Skeletal muscle cell (primary cell): ENCODE measurements at regions not wholly inside any gene's neighbourhood (a gene's known extent, or its start where the extent isn't known, plus 50 kb on each side); places are given as distances from the start of the nearest gene placed in this dataset.

Experiments
- DNase-seq: peaks from one replicate; pipeline ENCODE4 v3.0.0-alpha.2; 2010; ENCODE audit warnings: low read depth
- H3K4me3 ChIP-seq: 2 replicates; pipeline ENCODE4 v1.5.1; 2011; ENCODE audit warnings: low read depth, mild to moderate bottlenecking, control low read depth, low read length, moderate library complexity

DNA sequence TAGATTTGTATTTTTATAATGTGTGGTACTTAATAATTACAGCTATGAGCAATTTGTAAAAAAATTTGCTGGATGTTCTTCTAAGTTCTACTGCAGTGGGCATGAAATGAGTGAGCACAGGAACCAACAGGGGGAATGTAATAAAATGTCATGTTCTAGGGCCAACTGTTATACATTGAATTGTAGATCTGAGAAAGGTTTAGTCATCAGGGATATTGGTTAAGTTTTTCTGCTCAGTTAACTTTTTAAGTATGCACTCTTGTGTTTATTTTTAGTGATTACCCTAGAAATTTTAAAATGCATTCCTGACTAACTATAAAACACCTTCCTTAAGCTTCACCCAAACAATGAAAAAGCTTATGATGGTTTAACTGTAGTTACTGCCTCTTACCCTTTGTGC lies 101.8 kb downstream of the CAND1 start:
- no peak overlapping the region for H3K4me3 ChIP-seq
- DNase-seq = no peak

DNA sequence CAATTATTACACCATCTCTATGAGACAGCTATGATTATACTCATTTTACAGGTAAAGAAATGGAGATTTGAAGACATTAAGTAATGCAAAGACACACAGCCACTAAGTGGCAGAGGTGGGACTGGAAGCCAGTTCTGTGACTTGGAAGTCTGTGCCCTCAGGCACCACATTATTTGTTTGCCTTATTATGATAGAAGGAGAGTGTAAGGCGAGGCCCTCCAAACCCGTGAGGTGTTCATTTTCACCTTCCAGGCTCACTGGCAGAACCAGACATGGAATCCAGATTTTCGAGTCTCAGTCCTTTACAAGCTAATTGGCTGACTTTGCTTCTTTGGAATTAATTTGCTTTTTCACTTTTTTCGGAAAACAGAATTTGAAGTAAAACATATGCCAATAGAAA lies 107.9 kb downstream of the CAND1 start:
- DNase-seq = no peak
- H3K4me3 ChIP-seq = no peak overlapping the region

DNA sequence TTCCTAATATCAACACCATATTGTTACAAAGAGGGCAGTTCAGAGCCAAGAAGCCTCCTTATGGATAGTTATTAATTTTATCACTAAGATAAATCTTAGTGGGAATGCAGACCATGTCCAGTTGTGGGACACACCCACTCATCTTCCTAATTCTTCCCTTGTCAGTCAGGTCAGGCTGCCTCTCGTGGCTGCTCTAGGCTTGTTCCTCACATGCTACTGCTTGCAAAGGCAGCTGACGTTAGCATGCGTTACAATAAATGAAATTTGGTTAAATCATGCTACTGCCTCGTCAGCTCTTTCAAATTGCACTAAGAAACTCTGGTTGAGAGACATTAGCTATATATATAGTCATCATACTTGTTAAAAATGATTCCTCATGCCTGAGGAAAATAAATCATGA lies 108.4 kb downstream of the CAND1 start:
- H3K4me3 ChIP-seq = no peak overlapping the region
- no peak for DNase-seq

DNA sequence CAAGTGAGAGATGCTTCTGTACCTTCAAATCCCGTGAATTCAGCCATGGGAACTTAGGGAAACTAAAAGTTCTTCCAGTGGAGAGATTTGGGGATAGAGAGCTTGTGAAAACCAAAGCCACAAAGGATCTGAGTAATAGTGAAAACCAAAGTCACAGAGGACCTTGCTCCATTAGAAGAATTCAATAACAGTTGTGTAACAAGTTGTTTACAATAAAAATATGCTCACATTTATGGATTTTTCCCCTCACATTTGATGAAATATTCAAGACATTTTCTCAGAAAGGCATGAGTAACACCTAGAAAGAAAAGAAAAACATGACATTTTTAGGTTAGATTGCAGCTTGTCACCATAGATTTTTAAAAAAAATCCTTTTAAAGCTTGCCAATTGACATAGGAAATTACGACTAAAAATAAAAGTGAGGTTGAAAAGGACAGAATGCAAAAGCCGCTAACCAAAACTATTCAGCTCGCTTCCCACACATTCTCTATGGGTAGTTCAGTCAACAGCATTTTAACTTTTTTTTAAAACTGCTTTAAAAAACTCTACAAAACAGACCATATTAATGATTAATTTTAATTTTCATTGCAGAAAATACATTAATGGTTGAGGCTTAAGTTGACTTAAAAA lies 113.2 kb downstream of the CAND1 start:
- DNase-seq = no peak
- H3K4me3 ChIP-seq = no peak overlapping the region

DNA sequence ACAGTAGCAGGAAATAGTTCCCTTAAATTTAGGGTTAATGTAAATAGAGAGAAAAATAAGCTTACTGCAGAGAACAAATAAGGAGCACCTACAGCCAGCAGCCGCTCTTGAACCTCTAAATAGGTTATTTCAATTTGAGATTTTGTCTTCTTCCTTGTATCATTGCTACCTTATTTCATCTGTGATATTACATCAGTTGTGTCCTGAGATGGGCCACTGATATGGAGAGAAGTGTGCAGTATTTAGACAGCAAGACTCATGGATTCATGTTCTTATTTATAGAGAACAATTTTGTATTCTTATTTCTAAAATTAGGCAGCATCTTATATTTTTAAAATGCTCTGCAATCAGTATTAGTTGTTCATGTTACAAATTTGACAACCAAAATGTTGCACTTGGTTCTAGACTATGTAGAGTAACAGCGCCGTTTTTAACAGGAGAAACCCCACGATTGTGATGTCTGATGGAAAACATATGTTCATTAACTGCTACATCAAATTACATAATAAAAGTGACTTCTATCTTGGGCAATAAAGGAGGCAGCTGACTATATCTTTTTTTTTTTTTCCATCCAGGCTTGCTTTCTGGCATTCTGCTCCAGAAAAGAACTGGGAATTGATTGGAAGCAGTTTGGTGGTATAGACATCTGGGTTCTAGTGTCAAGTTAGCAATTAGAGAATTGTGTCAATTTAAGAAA lies 117.9 kb downstream of the CAND1 start:
- no peak overlapping the region for H3K4me3 ChIP-seq
- DNase-seq = no peak

DNA sequence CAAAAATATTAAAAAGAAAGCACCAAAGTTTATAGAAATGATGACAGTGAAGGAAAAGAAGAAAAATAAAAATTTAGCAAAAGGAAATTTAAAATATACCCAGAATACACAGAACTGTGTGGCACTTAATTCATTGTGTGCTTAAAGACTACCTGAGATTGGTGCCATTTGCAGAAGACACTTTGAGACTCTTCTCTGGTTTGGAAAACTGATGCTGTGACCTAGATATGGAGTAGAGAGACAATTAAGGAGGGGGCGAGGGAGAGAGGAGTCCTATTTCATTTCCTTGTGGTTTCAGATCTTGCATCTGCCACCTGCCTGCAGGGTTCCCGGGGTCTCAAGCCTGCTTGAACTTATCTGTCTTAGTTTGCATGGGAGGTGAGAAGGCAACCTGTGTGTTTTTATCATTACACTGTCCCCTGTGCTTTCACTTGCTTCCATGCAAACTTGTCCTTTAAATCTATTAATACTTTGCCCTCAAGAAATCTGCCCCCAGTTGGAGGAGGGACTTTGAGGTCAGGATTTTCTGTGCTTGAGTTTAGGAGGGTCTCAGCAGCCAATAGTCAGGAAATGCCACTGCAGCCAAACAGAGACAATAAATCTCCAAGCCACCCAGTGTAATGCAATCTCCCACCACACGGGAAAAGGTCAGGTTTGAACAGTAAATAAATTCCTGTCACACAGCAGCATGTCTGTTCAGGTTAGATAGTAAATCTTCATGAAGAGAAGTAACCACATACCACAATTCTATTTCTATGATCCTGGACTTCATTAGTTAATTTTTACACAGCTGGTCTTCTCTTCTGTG lies 119.4 kb downstream of the CAND1 start:
- no peak for DNase-seq

DNA sequence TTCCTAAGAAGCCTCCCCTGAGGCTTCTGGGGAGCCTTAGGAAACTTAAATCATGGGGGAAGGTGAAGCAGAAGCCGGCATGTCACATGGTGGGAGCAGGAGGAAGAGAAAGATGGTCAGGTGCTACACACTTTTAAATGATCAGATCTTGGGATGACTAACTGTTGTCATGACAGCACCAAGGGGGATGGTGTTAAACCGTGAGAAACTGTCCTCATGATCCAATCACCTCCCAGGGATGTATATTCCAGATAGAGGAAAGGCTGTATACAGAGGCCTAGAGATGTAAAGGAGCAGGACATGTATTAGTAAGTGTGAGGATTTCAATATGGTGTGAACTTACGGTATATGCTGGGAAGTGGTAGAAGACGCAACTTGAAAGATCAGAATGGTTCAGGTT lies 121.1 kb downstream of the CAND1 start:
- no peak overlapping the region for H3K4me3 ChIP-seq
- DNase-seq = no peak

More for the DNA sequence above, 119.4 kb downstream of the CAND1 start:
- no peak overlapping the region for H3K4me3 ChIP-seq

DNA sequence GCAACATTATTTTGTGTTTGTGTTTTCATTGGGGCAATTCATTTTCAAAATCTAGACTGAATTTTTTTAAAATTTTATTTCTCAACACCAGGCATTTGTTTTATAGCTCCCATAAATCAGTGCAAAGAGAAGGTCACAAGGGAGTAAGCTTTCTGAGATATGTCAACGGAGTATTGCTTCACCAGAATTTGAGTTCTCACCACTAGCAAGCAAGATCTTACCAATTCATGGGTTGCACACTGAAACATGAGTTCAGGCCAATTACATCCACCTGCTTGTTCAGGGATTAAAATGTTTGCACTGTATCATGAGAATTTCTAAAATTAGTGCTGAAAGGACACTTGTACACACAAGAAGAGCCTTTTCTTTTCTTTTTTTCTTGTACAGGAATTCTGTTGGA lies 121.9 kb downstream of the CAND1 start:
- no peak overlapping the region for H3K4me3 ChIP-seq
- no peak for DNase-seq

DNA sequence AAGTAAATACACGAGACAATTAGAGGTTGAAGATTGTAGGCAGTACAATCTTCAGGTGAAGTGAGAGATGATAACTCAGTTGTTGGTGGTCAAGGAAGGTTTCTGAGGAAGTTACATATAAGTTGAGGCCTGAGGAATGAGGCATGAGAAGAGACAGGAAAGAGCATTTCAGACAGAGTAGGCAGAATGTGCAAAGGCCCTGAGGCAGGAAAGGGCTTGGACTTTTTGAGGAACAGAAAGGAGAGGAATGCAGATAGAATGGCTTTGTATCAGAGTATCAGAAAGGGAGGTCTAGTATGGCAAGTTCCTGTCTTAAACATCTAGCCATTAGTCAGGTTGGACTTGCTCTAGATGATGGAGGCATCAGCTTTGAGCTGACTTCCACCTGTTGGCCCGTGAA lies 122.5 kb downstream of the CAND1 start:
- H3K4me3 ChIP-seq = no peak overlapping the region

DNA sequence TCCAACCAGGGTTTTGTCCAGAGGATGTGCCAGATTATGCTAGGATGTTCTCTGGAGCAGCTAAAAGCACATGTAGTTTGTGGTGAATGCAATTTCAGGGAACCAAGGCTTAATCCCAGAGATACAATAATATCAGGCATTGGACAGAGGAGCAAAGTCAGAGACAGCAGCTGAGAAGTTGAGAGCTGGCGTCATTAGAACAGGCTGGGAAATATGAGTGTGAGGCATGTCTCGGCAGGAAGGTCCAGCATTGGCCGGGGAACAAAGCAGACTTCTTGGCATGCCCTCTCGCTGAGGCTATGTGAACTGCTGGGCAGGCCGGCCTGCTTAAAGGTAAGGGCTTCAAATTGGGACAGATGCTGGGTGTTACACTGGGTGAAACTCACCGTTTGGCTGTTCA lies 125.4 kb downstream of the CAND1 start:
- DNase-seq = peak; percentile 64

More for the DNA sequence above, 122.5 kb downstream of the CAND1 start:
- DNase-seq = no peak

DNA sequence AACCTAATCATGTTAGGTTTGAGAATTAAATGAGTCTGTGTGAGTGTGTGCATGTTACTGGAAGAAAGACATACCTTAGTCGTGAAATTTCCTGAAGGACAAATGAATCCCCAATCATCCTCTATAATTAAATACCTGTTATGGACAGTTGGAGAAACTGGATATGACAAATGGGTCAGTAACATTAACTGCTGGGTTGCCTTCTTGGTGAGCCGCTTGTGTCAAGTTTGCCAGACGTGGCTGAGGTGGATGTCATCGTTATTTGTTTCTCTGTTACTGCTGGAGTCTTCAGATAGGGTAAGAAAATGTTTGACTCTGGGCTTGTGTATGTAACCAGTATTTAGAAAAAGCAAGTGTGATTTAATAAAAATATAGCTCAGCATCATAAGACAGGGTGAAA lies 131.6 kb downstream of the CAND1 start:
- H3K4me3 ChIP-seq = no peak overlapping the region
- DNase-seq = no peak

More for the DNA sequence above, 125.4 kb downstream of the CAND1 start:
- no peak overlapping the region for H3K4me3 ChIP-seq

DNA sequence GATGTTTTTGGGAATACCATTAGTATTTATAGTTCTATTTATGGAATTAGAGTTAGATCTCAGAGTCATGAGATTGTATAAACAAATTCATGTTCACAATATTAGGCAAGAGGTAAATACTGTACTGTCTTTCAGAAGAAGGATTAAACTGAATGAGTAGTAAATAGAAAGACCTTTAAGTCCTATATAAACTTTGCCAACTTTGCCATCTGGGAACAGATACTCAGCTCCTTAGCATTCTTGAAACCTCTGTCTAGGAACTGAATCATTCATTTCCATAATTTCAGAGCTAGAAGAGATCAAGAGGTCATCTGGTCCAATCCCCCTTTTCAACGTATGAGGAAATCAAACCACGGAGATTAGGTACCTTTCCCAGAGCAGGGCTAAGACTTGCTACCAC lies 141.1 kb downstream of the CAND1 start:
- no peak overlapping the region for H3K4me3 ChIP-seq
- no peak for DNase-seq

DNA sequence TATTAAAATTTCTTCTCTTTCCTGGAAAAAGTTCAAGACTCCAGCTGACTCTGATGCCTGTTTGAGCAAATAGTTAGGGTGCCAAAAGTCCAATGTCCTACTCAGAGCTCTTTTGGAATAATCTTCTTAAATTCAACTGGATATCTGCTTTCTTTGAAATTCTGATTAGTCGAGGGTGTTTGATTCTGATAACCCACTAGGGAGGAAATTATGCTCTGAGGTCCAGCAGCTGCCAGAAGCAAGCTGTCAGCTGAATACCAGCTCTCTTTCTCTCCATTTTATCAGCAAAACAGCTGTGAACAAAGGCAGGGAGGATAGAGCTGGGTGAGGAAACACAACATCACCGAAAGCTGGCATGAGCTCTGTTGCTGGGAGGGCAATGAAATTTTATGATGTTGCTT lies 141.5 kb downstream of the CAND1 start:
- H3K4me3 ChIP-seq = no peak overlapping the region
- no peak for DNase-seq

DNA sequence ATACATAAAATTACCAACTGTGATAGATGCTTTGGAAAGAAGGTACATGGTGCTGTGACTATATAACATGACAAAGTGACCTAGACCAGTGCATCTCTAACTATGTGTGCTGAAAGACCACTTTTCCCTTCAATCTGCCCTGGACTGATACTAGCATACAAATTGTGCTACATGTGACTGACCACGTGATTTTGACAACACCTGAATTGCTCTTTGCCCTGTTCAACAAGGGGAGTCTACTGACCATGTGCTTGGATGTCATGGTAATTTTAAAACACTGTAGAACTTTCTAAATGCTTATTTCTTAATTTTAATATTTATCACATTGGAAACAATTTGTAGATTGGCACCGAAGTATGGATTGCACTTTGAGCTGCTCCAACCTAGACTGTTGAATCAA lies 142.4 kb downstream of the CAND1 start:
- no peak for DNase-seq

DNA sequence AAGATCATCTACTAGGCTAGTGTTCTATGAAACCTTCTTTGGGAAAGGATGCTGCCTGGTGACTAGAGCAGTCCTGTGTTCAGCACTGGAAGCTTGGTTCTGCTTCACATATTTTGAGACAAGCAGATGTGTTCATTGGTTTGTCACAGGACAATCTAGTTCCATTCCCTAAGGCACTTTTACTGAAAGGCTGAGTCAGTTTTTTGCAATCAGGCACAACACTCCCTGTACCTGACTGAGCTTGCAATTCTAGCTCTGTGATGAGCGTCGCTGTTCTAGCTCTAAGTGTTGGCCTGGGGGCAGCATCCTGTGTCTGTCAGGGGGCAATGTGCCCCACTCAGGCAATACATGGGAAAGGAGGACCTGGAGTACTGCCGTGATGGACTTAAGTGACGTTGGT lies 144.4 kb downstream of the CAND1 start:
- DNase-seq = no peak
- H3K4me3 ChIP-seq = no peak overlapping the region

More for the DNA sequence above, 142.4 kb downstream of the CAND1 start:
- no peak overlapping the region for H3K4me3 ChIP-seq

DNA sequence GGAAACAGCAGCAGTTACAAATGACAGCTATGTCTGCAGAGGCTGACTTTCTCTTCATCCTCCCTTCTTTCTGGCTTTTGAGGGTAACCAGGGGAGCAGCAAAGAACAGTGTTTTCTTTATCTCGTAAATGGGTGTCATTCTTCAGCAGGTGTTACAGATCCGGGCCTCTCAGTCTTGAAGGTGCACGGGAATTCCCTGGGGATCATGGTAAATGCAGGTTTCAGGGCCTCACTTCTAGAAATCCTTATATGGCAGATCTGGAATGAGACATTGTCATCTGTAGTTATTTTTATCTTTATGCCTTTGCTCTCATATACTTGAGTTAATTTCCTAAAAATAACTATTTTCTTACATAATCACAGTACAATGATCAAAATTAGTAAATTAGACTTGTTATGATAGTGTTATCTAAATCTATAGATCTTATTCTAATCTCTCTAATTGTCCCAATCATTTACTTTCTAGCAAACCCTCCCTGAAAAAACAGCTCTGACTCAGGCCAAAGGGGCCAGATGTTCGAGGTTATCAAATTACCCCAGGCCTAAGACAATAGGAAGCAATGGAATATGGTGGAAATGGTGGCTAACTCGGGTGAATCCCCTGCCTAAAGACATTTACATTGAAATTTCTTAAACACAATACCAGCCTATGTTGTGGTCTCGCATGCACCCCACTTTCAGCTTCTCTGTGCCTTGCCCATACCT lies 145.0 kb downstream of the CAND1 start:
- H3K4me3 ChIP-seq = no peak overlapping the region
- DNase-seq = no peak

DNA sequence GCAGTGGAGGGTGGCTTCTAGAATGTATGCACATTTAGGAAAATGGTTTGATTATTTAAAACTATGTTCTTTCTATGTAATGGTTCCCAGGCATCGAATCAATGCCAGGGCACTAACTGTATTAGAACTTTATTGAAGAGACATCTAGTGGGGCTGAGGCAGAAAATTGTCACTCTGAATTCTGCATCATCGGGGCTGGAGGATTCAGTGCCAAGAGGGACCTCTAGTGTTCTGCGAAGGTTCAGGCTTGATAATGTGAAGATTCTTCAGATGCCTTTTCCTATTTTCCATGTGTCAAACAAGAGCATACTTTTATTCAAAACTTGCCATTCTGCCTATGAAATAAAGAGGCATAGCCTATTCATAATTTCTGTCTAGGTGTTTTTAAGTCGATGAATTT lies 146.3 kb downstream of the CAND1 start:
- no peak overlapping the region for H3K4me3 ChIP-seq
- no peak for DNase-seq

DNA sequence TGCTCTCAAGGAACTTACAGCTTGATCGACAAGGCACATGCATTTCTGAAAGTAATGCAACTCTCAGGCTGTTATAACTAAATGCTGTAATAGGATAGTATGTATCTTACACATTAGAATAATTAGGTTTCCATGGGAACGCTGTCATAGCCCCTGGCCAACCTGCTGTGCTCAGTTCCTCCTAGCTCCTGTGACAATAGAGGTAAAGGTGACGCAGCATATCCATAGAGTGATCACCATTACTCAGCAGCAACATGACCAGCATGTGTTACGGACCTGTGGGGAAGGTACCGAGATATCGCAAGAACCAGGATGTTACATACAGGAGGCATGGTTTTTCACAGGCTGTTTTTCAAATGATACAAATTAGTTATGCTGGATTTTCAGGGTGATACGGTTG lies 150.7 kb downstream of the CAND1 start:
- no peak overlapping the region for H3K4me3 ChIP-seq
- no peak for DNase-seq

DNA sequence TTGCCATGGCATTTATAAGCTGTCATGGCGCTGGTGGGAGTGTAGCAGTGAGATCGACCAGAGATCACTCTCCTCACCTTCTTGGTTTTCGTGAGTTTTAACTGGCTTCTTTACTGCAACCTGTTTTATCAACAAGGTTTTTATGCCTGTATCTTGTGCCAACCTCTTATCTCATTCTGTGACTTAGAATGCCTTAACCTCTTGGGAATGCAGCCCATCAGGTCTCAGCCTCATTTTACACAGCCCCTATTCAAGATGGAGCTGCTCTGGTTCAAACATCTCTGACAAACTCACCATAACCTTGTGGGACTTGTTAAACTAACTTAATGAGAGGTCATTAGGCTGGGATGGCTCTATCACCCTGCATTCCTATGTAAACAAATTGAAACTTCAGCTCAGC lies 151.3 kb downstream of the CAND1 start:
- no peak for DNase-seq
- H3K4me3 ChIP-seq = no peak overlapping the region

DNA sequence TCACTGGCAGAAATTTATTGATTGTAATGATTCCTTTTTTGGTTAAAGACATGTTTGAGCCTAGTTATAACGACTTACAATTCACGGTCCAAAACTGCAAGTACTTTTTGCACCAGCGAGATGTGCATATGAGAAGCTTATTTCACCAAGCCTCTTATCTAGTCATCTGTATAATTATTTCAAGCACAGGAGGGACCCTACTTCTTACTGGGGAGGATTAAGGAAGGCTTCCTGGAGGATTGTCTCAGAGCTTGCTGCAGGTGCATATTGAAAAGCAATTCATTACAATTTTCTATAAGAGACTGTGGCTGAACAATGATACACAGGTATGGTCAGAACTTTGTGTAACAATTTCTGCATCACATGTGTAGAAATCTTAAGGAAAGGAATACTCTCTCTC lies 152.9 kb downstream of the CAND1 start:
- H3K4me3 ChIP-seq = no peak overlapping the region
- no peak for DNase-seq
